H1 (cell line): ENCODE measurements at regions not wholly inside any gene's neighbourhood (a gene's known extent, or its start where the extent isn't known, plus 50 kb on each side); places are given as distances from the start of the nearest gene placed in this dataset.

ENCODE experiments used
- CTCF ChIA-PET: fragments of 300-600 bp; sonication (Branson Sonifier 250); formaldehyde crosslinking; loops from one replicate; lab custom pipeline; 2021; ENCODE audit not compliant: partially characterized antibody; lab: Charles Lee
- POLR2A ChIA-PET: fragments of 300-600 bp; sonication (Branson Sonifier 250); formaldehyde crosslinking; loops from one replicate; lab custom pipeline; 2021; ENCODE audit warnings: inconsistent platforms; ENCODE audit not compliant: partially characterized antibody; lab: Charles Lee
- DNase-seq, 2 experiments: peaks; one replicate each; pipeline versions ENCODE4 v3.0.0 to v3.0.0-alpha.2; 2010 to 2022; ENCODE audit warnings: low spot score in 2 of 2, low read depth in 1 of 2, mixed read lengths in 1 of 2
- FAIRE-seq: peaks from 2 replicates; lab custom pipeline; 2011; peaks lifted over from hg19 to GRCh38; lab: Jason Lieb, UNC
- H2AFZ ChIP-seq: 2 replicates; pipeline ENCODE4 v1.8.1; 2012; ENCODE audit warnings: low read length, inconsistent platforms
- H2AK5ac ChIP-seq: 2 replicates; pipeline ENCODE4 v1.6.1; 2013; ENCODE audit warnings: low read depth, low read length
- H2BK120ac ChIP-seq: replicated peaks from 2 replicates; pipeline ENCODE3; 2013; ENCODE audit warnings: low read depth, low read length, inconsistent platforms
- H2BK12ac ChIP-seq: 2 replicates; pipeline ENCODE4 v1.6.1; 2013; ENCODE audit warnings: low read depth, low read length
- H2BK15ac ChIP-seq: 2 replicates; pipeline ENCODE4 v1.6.1; 2013; ENCODE audit warnings: low read length
- H2BK20ac ChIP-seq: 2 replicates; pipeline ENCODE4 v1.6.1; 2013; ENCODE audit warnings: low read length
- H2BK5ac ChIP-seq: 2 replicates; pipeline ENCODE4 v1.6.1; 2013; ENCODE audit warnings: low read depth, low read length
- H3K14ac ChIP-seq: 2 replicates; pipeline ENCODE4 v1.6.1; 2013; ENCODE audit warnings: inconsistent platforms; ENCODE audit not compliant: insufficient read length
- H3K18ac ChIP-seq: 2 replicates; pipeline ENCODE4 v1.6.1; 2013; ENCODE audit warnings: low read length; ENCODE audit errors: extremely low read depth
- H3K23ac ChIP-seq: 2 replicates; pipeline ENCODE4 v1.6.1; 2013; ENCODE audit warnings: inconsistent platforms; ENCODE audit not compliant: insufficient read length
- H3K23me2 ChIP-seq: 2 replicates; pipeline ENCODE4 v1.6.1; 2013; ENCODE audit warnings: low read depth, low read length
- H3K27ac ChIP-seq: 2 replicates; pipeline ENCODE4 v1.6.1; 2011; ENCODE audit warnings: low read depth, low read length, inconsistent platforms
- H3K27me3 ChIP-seq, 4 experiments: replicated peaks in 1 of 4; 1 replicate in 1 of 4; 2 replicates in 3 of 4; pipeline versions ENCODE4 v1.6.1 to v1.8.1; 2011 to 2013; ENCODE audit warnings: low read length in 3 of 4, mild to moderate bottlenecking in 3 of 4, inconsistent platforms in 2 of 4, mixed read lengths in 2 of 4, moderate library complexity in 1 of 4; ENCODE audit not compliant: control insufficient read depth in 3 of 4, insufficient read depth in 3 of 4; ENCODE audit errors: extremely low read depth in 1 of 4
- H3K36me3 ChIP-seq, 4 experiments: 2 replicates each; pipeline versions ENCODE4 v1.6.1 to v1.8.1; 2011 to 2013; ENCODE audit warnings: mild to moderate bottlenecking in 4 of 4, low read length in 3 of 4, moderate library complexity in 2 of 4, control low read depth in 1 of 4, inconsistent platforms in 1 of 4; ENCODE audit not compliant: insufficient read depth in 4 of 4, control insufficient read depth in 2 of 4
- H3K4ac ChIP-seq: replicated peaks from 2 replicates; pipeline ENCODE3; 2013; ENCODE audit warnings: low read length, low read depth, mixed read lengths, inconsistent platforms; ENCODE audit not compliant: insufficient read length
- H3K4me1 ChIP-seq, 4 experiments: replicated peaks in 1 of 4; 1 replicate in 1 of 4; 2 replicates in 3 of 4; pipeline versions ENCODE4 v1.6.1 to v1.8.1; 2011 to 2013; ENCODE audit warnings: low read length in 3 of 4, inconsistent platforms in 2 of 4, mixed read lengths in 1 of 4; ENCODE audit not compliant: insufficient read depth in 4 of 4, control insufficient read depth in 3 of 4
- H3K4me2 ChIP-seq, 2 experiments: 2 replicates each; pipeline versions ENCODE4 v1.6.1 to v1.8.1; 2011 to 2013; ENCODE audit warnings: low read depth in 2 of 2, low read length in 2 of 2, control low read depth in 1 of 2, inconsistent platforms in 1 of 2, mild to moderate bottlenecking in 1 of 2; ENCODE audit not compliant: insufficient read depth in 1 of 2
- H3K4me3 ChIP-seq, 4 experiments: fragments of 200-600, 300-600 bp in 1 of 4; sonication (generic), shearing (Covaris generic), sonication (Bioruptor Twin) in 1 of 4; 2 replicates each; pipeline versions ENCODE4 v1.5.1 to v1.8.1; 2011 to 2016; ENCODE audit warnings: low read length in 4 of 4, low read depth in 3 of 4, control low read depth in 2 of 4, inconsistent platforms in 2 of 4, mild to moderate bottlenecking in 2 of 4, mixed read lengths in 1 of 4, moderate library complexity in 1 of 4; ENCODE audit not compliant: insufficient read depth in 2 of 4; ENCODE audit errors: extremely low read depth in 1 of 4
- H3K56ac ChIP-seq: replicated peaks from 2 replicates; pipeline ENCODE3; 2013; ENCODE audit warnings: low read depth, mild to moderate bottlenecking, mixed read lengths, low read length, inconsistent platforms; ENCODE audit not compliant: insufficient read length
- H3K79me1 ChIP-seq: 2 replicates; pipeline ENCODE4 v1.6.1; 2013; ENCODE audit warnings: low read depth, low read length, control low read depth
- H3K79me2 ChIP-seq, 2 experiments: 2 replicates each; pipeline versions ENCODE4 v1.6.1 to v1.8.1; 2012 to 2013; ENCODE audit warnings: low read length in 2 of 2, mild to moderate bottlenecking in 2 of 2, inconsistent platforms in 1 of 2; ENCODE audit not compliant: insufficient read depth in 2 of 2, control insufficient read depth in 1 of 2
- H3K9ac ChIP-seq, 4 experiments: replicated peaks in 1 of 4; 1 replicate in 1 of 4; 2 replicates in 3 of 4; pipeline versions ENCODE4 v1.6.1 to v1.8.1; 2011 to 2013; ENCODE audit warnings: low read depth in 3 of 4, low read length in 3 of 4, control low read depth in 2 of 4, mild to moderate bottlenecking in 2 of 4, moderate library complexity in 2 of 4, inconsistent platforms in 1 of 4; ENCODE audit errors: extremely low read depth in 1 of 4
- H3K9me3 ChIP-seq, 2 experiments: 2 replicates each; pipeline versions ENCODE4 v1.6.1 to v1.8.1; 2012 to 2013; ENCODE audit warnings: mild to moderate bottlenecking in 2 of 2, moderate library complexity in 2 of 2, control low read depth in 1 of 2, inconsistent platforms in 1 of 2, low read depth in 1 of 2, low read length in 1 of 2, mixed read lengths in 1 of 2; ENCODE audit not compliant: insufficient read depth in 2 of 2
- H4K20me1 ChIP-seq, 2 experiments: replicated peaks in 1 of 2; 2 replicates each; pipeline versions ENCODE3 to v1.8.1; 2011 to 2013; ENCODE audit warnings: inconsistent platforms in 2 of 2, low read length in 2 of 2, mild to moderate bottlenecking in 1 of 2; ENCODE audit not compliant: insufficient read depth in 2 of 2, control insufficient read depth in 1 of 2
- H4K5ac ChIP-seq: 2 replicates; pipeline ENCODE4 v1.6.1; 2013; ENCODE audit warnings: low read length, low read depth, mixed read lengths, inconsistent platforms; ENCODE audit not compliant: insufficient read length
- H4K8ac ChIP-seq: 2 replicates; pipeline ENCODE4 v1.8.0; 2013; ENCODE audit warnings: mild to moderate bottlenecking, moderate library complexity, low read length, inconsistent platforms; ENCODE audit not compliant: insufficient read depth; ENCODE audit errors: extremely low read depth
- H4K91ac ChIP-seq: replicated peaks from 2 replicates; pipeline ENCODE3; 2013; ENCODE audit warnings: low read length, mixed read lengths, inconsistent platforms; ENCODE audit not compliant: insufficient read length
- EGR1 ChIP-seq: IDR thresholded peaks from 2 replicates; pipeline ENCODE4 v1.6.1; 2011; ENCODE audit warnings: low read depth, low read length, borderline replicate concordance
- WGBS, 2 experiments: shearing (Covaris generic) in 1 of 2; methylation state at CpG; one replicate each; pipeline versions ENCODE4 v1.1.6 to v1.1.7; 2013 to 2015; ENCODE audit warnings: low lambda C conversion rate in 2 of 2, mixed read lengths in 2 of 2, inconsistent platforms in 1 of 2, low coverage in 1 of 2, missing lambda C conversion rate in 1 of 2; ENCODE audit not compliant: insufficient replicate concordance in 2 of 2, insufficient coverage in 1 of 2, insufficient read length in 1 of 2; ENCODE audit errors: extremely low coverage in 1 of 2, missing lambda C conversion rate in 1 of 2; 5-methylcytosine and 5-hydroxymethylcytosine counted together

DNA sequence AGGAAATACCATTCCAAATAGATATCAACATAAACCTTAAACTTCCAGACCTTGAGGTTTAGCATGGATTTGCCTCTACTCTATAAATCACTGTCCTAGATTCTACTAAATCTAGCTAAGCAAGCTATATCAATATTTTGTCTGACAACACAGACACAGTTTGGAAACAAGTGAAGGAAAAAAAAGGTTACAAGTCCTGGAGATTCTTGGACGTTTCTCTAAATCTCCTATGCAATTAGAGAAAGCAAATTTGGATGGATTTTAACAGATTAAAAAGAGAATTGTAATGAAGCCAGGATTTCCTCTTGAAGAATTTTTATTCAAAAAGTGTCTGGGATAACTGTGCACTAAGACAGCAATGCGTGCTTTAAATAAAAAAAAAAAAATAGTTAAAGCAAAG is 441.1 kb upstream of the DPH6 start:
- Histone ChIP-seq H3K14ac (no peak overlapping the region), H4K5ac (no peak overlapping the region), H3K4me2 (no peak overlapping the region), H3K23me2 (no peaks in the 10 kb centered on the region), H2BK12ac (no peak overlapping the region), H3K23ac (no peak overlapping the region), H3K56ac (no peak overlapping the region), H4K8ac (no peak overlapping the region), H3K9me3 (no peaks in the 10 kb centered on the region), H2BK15ac (no peak overlapping the region)
- POLR2A ChIA-PET, result no interaction called here
- TF ChIP-seq EGR1, result no peak
- TF ChIP-seq, all 59 proteins: peak for 0
- Histone ChIP-seq H3K4ac (no peak overlapping the region), H3K79me1 (no peaks in the 10 kb centered on the region), H2AFZ (no peak overlapping the region), H3K27me3 (no peaks in the 10 kb centered on the region), H4K20me1 (no peaks in the 10 kb centered on the region), H3K79me2 (no peaks in the 10 kb centered on the region), H3K4me3 (no peak overlapping the region), H3K4me1 (no peaks in the 10 kb centered on the region), H2BK20ac (no peak overlapping the region), H3K36me3 (no peaks in the 10 kb centered on the region), H3K9ac (no peak overlapping the region), H4K91ac (no peak overlapping the region), H2AK5ac (no peak overlapping the region), H2BK120ac (no peak overlapping the region), H3K18ac (no peak overlapping the region), H3K27ac (no peak overlapping the region), H2BK5ac (no peak overlapping the region)
- 95% methylated on average over 2 of the region's 2 CpGs; no CpG with 5 or more reads in 1 of the 2 experiments for WGBS, 2 experiments
- no peak for FAIRE-seq
- CTCF ChIA-PET, result no interaction called here
- no peak for DNase-seq
